ENCODE measurements at regions not wholly inside any gene's neighbourhood (a gene's known extent, or its start where the extent isn't known, plus 50 kb on each side); places are given as distances from the start of the nearest gene placed in this dataset.

DNA sequence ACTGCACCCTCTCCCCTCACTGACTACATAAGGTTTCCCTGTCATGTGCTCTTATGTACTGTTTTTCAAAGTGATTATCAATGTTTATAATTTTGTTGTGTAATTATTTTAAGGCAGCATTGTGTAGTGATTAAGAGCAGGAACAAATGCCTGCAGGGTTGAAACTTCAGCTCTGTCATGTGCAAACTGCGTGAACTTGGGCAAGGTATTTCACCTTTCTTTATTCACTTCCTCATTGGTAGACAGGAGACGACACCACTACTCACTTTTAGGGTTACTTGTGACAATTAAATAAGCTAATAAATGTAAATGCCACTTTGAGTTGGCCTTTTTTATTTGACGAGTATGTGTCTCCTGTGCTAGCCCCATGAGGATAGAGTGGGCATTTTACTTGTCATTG lies 86.5 kb upstream of the E2F8 start:
- H3K4me3 ChIP-seq (ENCODE audit: insufficient read depth, low read depth, low read length): no peak overlapping the region
- BruUV-seq (replicated peaks): no TSS peak
- no peak overlapping the region for H3K4ac ChIP-seq (ENCODE audit: low read depth, low read length)
- no peak overlapping the region for H2AFZ ChIP-seq (replicated peaks; ENCODE audit: low read length, poor library complexity)
- no peak overlapping the region for H2AK5ac ChIP-seq (ENCODE audit: low read depth, low read length)
- H2BK15ac ChIP-seq (ENCODE audit: low read depth, low read length): no peak overlapping the region
- no peak overlapping the region for H3K27ac ChIP-seq (ENCODE audit: insufficient read depth, low read length)
- in situ Hi-C loops (cut with MboI; ENCODE audit: low sequenced_read_pairs): no loop called here
- H3K4me1 ChIP-seq (ENCODE audit: control insufficient read depth, insufficient read depth, low read length): no peaks in the 10 kb centered on the region; the same call in 1 of the 2 replicates
- 100% methylated on average over 1 of the region's 3 CpGs; no CpG with 5 or more reads in 1 of the 2 experiments for WGBS, 2 experiments (ENCODE audit: extremely low coverage in 2 of 2, insufficient read length in 1 of 2)
- TF ChIP-seq FOS (IDR thresholded peaks at IDR 0.05; ENCODE audit: low read depth, low read length) (no peak), RCOR1 (IDR thresholded peaks at IDR 0.05; ENCODE audit: insufficient replicate concordance, low read length) (no peak), BHLHE40 (IDR thresholded peaks at IDR 0.05; ENCODE audit: low read depth, low read length) (no peak), NFE2L2 (IDR thresholded peaks at IDR 0.05; ENCODE audit: low read depth, low read length) (no peak), POLR2A (IDR thresholded peaks at IDR 0.05; ENCODE audit: low read depth, low read length) (no peak)
- TF ChIP-seq, protein P1, sequence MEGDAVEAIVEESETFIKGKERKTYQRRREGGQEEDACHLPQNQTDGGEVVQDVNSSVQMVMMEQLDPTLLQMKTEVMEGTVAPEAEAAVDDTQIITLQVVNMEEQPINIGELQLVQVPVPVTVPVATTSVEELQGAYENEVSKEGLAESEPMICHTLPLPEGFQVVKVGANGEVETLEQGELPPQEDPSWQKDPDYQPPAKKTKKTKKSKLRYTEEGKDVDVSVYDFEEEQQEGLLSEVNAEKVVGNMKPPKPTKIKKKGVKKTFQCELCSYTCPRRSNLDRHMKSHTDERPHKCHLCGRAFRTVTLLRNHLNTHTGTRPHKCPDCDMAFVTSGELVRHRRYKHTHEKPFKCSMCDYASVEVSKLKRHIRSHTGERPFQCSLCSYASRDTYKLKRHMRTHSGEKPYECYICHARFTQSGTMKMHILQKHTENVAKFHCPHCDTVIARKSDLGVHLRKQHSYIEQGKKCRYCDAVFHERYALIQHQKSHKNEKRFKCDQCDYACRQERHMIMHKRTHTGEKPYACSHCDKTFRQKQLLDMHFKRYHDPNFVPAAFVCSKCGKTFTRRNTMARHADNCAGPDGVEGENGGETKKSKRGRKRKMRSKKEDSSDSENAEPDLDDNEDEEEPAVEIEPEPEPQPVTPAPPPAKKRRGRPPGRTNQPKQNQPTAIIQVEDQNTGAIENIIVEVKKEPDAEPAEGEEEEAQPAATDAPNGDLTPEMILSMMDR (conservative IDR thresholded peaks at IDR 0.05; ENCODE audit: low read depth, low read length): no peak
- H3K79me1 ChIP-seq (ENCODE audit: low read depth in 1 of 2, low read length in 2 of 2): no peaks in the 10 kb centered on the region
- H3K56ac ChIP-seq (ENCODE audit: extremely low read depth, insufficient read depth, low read length): no peak overlapping the region
- intact Hi-C loops (cut with micrococcal nuclease): loop anchor here (5.0 kb wide), 1 partner anchor 415 kb away; no protein-coding TSS in a partner anchor
- no peak overlapping the region for H3K23ac ChIP-seq (ENCODE audit: low read depth, low read length)
- H3K9me1 ChIP-seq (ENCODE audit: insufficient read depth, low read length): no peaks in the 10 kb centered on the region
- H3K9me3 ChIP-seq (ENCODE audit: control insufficient read depth, insufficient read depth, low read length): no peaks in the 10 kb centered on the region
- no peaks in the 10 kb centered on the region for H3K36me3 ChIP-seq (ENCODE audit: control insufficient read depth, insufficient read depth, low read length)
- H3K14ac ChIP-seq (replicated peaks; ENCODE audit: low read depth, low read length): no peak overlapping the region
- no peak overlapping the region for H4K5ac ChIP-seq (ENCODE audit: low read depth, low read length)
- dilution Hi-C loops (cut with HindIII; ENCODE audit: low sequenced_read_pairs, unreplicated experiment): no loop called here
- no peak overlapping the region for H3K9ac ChIP-seq (ENCODE audit: low read depth, low read length)
- ATAC-seq (ENCODE audit: low read depth) (no peak), DNase-seq (no peak)
- no peak overlapping the region for H2BK20ac ChIP-seq (ENCODE audit: low read depth, low read length)
- H3K4me2 ChIP-seq (ENCODE audit: low read depth, low read length): no peak overlapping the region
- no peak overlapping the region for H2BK120ac ChIP-seq (ENCODE audit: low read depth, low read length)
- ChIA-PET POLR2A (ENCODE audit: unreplicated experiment) (no interaction called here), CTCF (interaction anchor here (0.9 to 2.2 kb wide), 4 partner anchors 12 to 409 kb away, joined by 3 to 9 read pairs (median 6); no protein-coding TSS in a partner anchor)
- H3K27me3 ChIP-seq (ENCODE audit: control insufficient read depth, insufficient read depth, low read length): peaks cover 46% of the 10 kb centered on the region
- no peaks in the 10 kb centered on the region for H4K20me1 ChIP-seq (ENCODE audit: insufficient read depth, low read length)
- no peak overlapping the region for H3K18ac ChIP-seq (ENCODE audit: low read depth, low read length)
- no peak overlapping the region for H2AK9ac ChIP-seq (replicated peaks; ENCODE audit: low read depth, low read length, poor library complexity)
- no peak overlapping the region for H2BK5ac ChIP-seq (ENCODE audit: low read depth, low read length, poor library complexity, severe bottlenecking)
- no peak overlapping the region for H4K91ac ChIP-seq (ENCODE audit: insufficient read depth, low read depth, low read length)
- H4K8ac ChIP-seq (ENCODE audit: low read depth in 2 of 2, low read length in 2 of 2): no peak overlapping the region
